GM12878 (cell line): ENCODE measurements at regions not wholly inside any gene's neighbourhood (a gene's known extent, or its start where the extent isn't known, plus 50 kb on each side); places are given as distances from the start of the nearest gene placed in this dataset.

ENCODE experiments used
- ATAC-seq: fragments of 200-7000 bp; cut with Tn5 transposase; 3 replicates; pipeline ENCODE4 v1.9.1; 2020; ENCODE audit warnings: mild to moderate bottlenecking, moderate library complexity
- BruUV-seq: library from RNA; stranded (reverse); fragments of 400-500 nt; replicated peaks from 2 replicates; lab custom pipeline; 2021; lab: Mats Ljungman, UMichigan
- CTCF ChIA-PET: fragments of 300-600 bp; sonication (Branson Sonifier 250); formaldehyde crosslinking; extraction: SDS; loops from one replicate; lab custom pipeline; 2021; ENCODE audit warnings: inconsistent platforms; lab: Yijun Ruan, JAX
- POLR2A ChIA-PET: fragments of 350-600 bp; formaldehyde crosslinking; extraction: SDS; loops from one replicate; lab custom pipeline; 2021; ENCODE audit warnings: inconsistent platforms; lab: Charles Lee
- RAD21 ChIA-PET: fragments of 300-600 bp; sonication (Branson Sonifier 250); formaldehyde crosslinking; loops from one replicate; lab custom pipeline; 2023; ENCODE audit warnings: antibody characterized with exemption; ENCODE audit not compliant: unreplicated experiment; lab: Charles Lee
- SMC1A ChIA-PET: fragments of 300-600 bp; sonication (Branson Sonifier 250); formaldehyde crosslinking; loops from one replicate; lab custom pipeline; 2023; ENCODE audit not compliant: unreplicated experiment, uncharacterized antibody; lab: Charles Lee
- DNase-seq: peaks from one replicate; pipeline ENCODE4 v3.0.0-alpha.2; 2011; ENCODE audit warnings: low read depth, low spot score
- FAIRE-seq: peaks from 3 replicates; lab custom pipeline; 2011; peaks lifted over from hg19 to GRCh38; lab: Jason Lieb, UNC
- H2AFZ ChIP-seq: 2 replicates; pipeline ENCODE4 v1.6.0; 2011; ENCODE audit warnings: low read depth, low read length, control low read depth; ENCODE audit not compliant: control insufficient read depth
- H3K27ac ChIP-seq: 2 replicates; pipeline ENCODE4 v1.5.1; 2011; ENCODE audit warnings: control low read depth; ENCODE audit not compliant: control insufficient read depth, insufficient read depth
- H3K27me3 ChIP-seq, 2 experiments: replicated peaks in 1 of 2; 2 replicates each; pipeline versions ENCODE4 v1.6.0 to v1.6.1; 2011; ENCODE audit warnings: low read length in 1 of 2; ENCODE audit not compliant: control insufficient read depth in 2 of 2, insufficient read depth in 2 of 2
- H3K36me3 ChIP-seq, 2 experiments: 2 replicates each; pipeline ENCODE4 v1.5.1; 2011; ENCODE audit warnings: low read length in 1 of 2; ENCODE audit not compliant: control insufficient read depth in 2 of 2, insufficient read depth in 2 of 2
- H3K4me1 ChIP-seq: 2 replicates; pipeline ENCODE4 v1.6.1; 2011; ENCODE audit warnings: mild to moderate bottlenecking, low read length, moderate library complexity, mixed read lengths; ENCODE audit not compliant: control insufficient read depth, insufficient read depth
- H3K4me2 ChIP-seq: 2 replicates; pipeline ENCODE4 v1.6.0; 2011; ENCODE audit warnings: control low read depth; ENCODE audit not compliant: control insufficient read depth, insufficient read depth
- H3K4me3 ChIP-seq: fragments of 200-600 bp; sonication (generic); 2 replicates; pipeline ENCODE4 v1.5.1; 2016
- H3K79me2 ChIP-seq: 2 replicates; pipeline ENCODE4 v1.6.0; 2011; ENCODE audit warnings: low read length; ENCODE audit not compliant: control insufficient read depth, insufficient read depth
- H3K9ac ChIP-seq: 2 replicates; pipeline ENCODE4 v1.8.0; 2011; ENCODE audit warnings: low read length, control low read depth, mixed read lengths; ENCODE audit not compliant: control insufficient read depth, insufficient read depth
- H3K9me3 ChIP-seq: replicated peaks from 3 replicates; pipeline ENCODE4 v1.5.1; 2011; ENCODE audit warnings: mild to moderate bottlenecking, low read length; ENCODE audit not compliant: control insufficient read depth, insufficient read depth
- H4K20me1 ChIP-seq: 2 replicates; pipeline ENCODE4 v1.6.0; 2011; ENCODE audit not compliant: control insufficient read depth, insufficient read depth
- ATF7 ChIP-seq: fragments of 450-650 bp; IDR thresholded peaks from 2 replicates; pipeline ENCODE4 v1.6.1; 2016; ENCODE audit warnings: low read depth, mild to moderate bottlenecking
- CBFB ChIP-seq: IDR thresholded peaks from 2 replicates; pipeline ENCODE4 v1.6.1; 2016; ENCODE audit warnings: antibody characterized with exemption, low read depth
- CEBPB ChIP-seq, 2 experiments: fragments of 150-350 bp in 1 of 2; IDR thresholded peaks; 2 replicates each; pipeline ENCODE4 v1.6.1; 2012 to 2014; ENCODE audit warnings: low read depth in 2 of 2, low read length in 2 of 2, borderline replicate concordance in 1 of 2, inconsistent platforms in 1 of 2
- CREB1 ChIP-seq: IDR thresholded peaks from 2 replicates; pipeline ENCODE4 v1.6.1; 2012; ENCODE audit warnings: low read depth, mild to moderate bottlenecking, inconsistent platforms
- EGR1 ChIP-seq, 2 experiments: IDR thresholded peaks; 1 replicate in 1 of 2; 2 replicates in 1 of 2; pipeline ENCODE4 v1.6.1; 2011 to 2012; ENCODE audit warnings: low read depth in 2 of 2, low read length in 2 of 2, borderline replicate concordance in 1 of 2, mild to moderate bottlenecking in 1 of 2, moderate library complexity in 1 of 2
- ETV6 ChIP-seq, 2 experiments: fragments of 450-650 bp in 1 of 2; IDR thresholded peaks in 1 of 2; conservative IDR thresholded peaks in 1 of 2; 2 replicates each; pipeline ENCODE4 v1.6.1; 2014; ENCODE audit warnings: antibody characterized with exemption in 1 of 2, borderline replicate concordance in 1 of 2, low read depth in 1 of 2, mild to moderate bottlenecking in 1 of 2, moderate library complexity in 1 of 2
- HDGF ChIP-seq: fragments of 450-650 bp; IDR thresholded peaks from 2 replicates; pipeline ENCODE4 v1.6.1; 2016; ENCODE audit warnings: antibody characterized with exemption
- MEF2A ChIP-seq: IDR thresholded peaks from 2 replicates; pipeline ENCODE4 v1.6.1; 2011; ENCODE audit warnings: low read depth, mild to moderate bottlenecking, low read length, moderate library complexity; ENCODE audit not compliant: insufficient read depth
- SIN3A ChIP-seq: IDR thresholded peaks from 2 replicates; pipeline ENCODE4 v1.6.1; 2012; ENCODE audit warnings: low read depth, low read length, improper control_type of control experiment
- SPI1 ChIP-seq: IDR thresholded peaks from 2 replicates; pipeline ENCODE4 v1.6.1; 2011; ENCODE audit warnings: low read depth, mild to moderate bottlenecking, low read length, moderate library complexity, borderline replicate concordance; ENCODE audit not compliant: insufficient read depth
- SUZ12 ChIP-seq: fragments of 200-600 bp; sonication (generic); IDR thresholded peaks from one replicate; pipeline ENCODE4 v1.6.1; 2018; ENCODE audit warnings: antibody characterized with exemption, mild to moderate bottlenecking; ENCODE audit not compliant: unreplicated experiment
- TCF12 ChIP-seq: IDR thresholded peaks from 2 replicates; pipeline ENCODE4 v1.6.1; 2011; ENCODE audit warnings: low read depth, mild to moderate bottlenecking, low read length
- WGBS: methylation state at CpG from one replicate; pipeline ENCODE4 v1.1.6; 2016; ENCODE audit warnings: low lambda C conversion rate; ENCODE audit not compliant: insufficient replicate concordance, insufficient coverage; ENCODE audit errors: missing lambda C conversion rate; 5-methylcytosine and 5-hydroxymethylcytosine counted together
- in situ Hi-C: fragments of 300-500 bp; cut with MboI; formaldehyde crosslinking; loops from 9 replicates; pipeline ENCODE4 v1.14.3; 2018; ENCODE audit warnings: mixed read lengths
- intact Hi-C: fragments of 100-400 bp; cut with micrococcal nuclease; formaldehyde crosslinking; loops from one replicate; pipeline ENCODE4 v1.14.2; 2022; ENCODE audit not compliant: unreplicated experiment
- TF ChIP-seq, protein P1 (sequence below): IDR thresholded peaks from 2 replicates; pipeline ENCODE4 v1.6.1; 2011; ENCODE audit warnings: low read depth, mild to moderate bottlenecking, low read length, moderate library complexity, borderline replicate concordance; ENCODE audit errors: extremely low read depth
- TF ChIP-seq, protein P2 (sequence below): fragments of 450-650 bp; IDR thresholded peaks from 2 replicates; pipeline ENCODE4 v1.6.1; 2016; ENCODE audit warnings: mild to moderate bottlenecking
- TF ChIP-seq, protein P3 (sequence below): fragments of 450-650 bp; IDR thresholded peaks from 2 replicates; pipeline ENCODE4 v1.6.1; 2017; ENCODE audit warnings: mild to moderate bottlenecking, low read depth, inconsistent platforms; ENCODE audit not compliant: poor library complexity, severe bottlenecking

DNA sequence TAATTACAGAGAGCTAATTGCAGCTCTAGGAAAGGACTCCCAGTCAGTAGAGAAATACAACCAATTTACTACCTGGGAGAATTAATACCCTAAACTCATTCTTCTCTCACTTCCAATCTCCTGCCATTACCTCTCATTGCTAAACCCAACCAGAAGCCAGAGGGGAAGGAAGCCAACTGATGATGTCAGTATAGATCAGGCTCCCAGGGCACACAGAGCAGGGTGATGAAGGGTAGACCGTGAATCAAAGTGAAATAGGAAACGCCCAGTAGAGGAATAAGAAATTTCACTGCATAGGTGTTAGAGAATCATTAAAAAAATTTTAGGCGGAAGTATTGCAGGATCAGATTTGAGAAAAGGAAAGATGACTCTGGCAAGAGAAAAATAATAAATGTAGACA is 456.8 kb upstream of the NXPH2 start:
- FAIRE-seq (no peak), ATAC-seq (no peak), DNase-seq (no peak)
- BruUV-seq: no TSS peak
- ChIA-PET RAD21 (no interaction called here), SMC1A (no interaction called here), POLR2A (no interaction called here), CTCF (no interaction called here)
- no peaks in the 10 kb centered on the region for H4K20me1 ChIP-seq
- no peak overlapping the region for H3K9ac ChIP-seq
- intact Hi-C loops (no loop called here), in situ Hi-C loops (no loop called here)
- 19% methylated on average over 3 of the region's 3 CpGs for WGBS
- no peak overlapping the region for H3K4me2 ChIP-seq
- TF ChIP-seq, protein P1, sequence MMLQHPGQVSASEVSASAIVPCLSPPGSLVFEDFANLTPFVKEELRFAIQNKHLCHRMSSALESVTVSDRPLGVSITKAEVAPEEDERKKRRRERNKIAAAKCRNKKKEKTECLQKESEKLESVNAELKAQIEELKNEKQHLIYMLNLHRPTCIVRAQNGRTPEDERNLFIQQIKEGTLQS: no peak
- TF ChIP-seq SIN3A (no peak), ATF7 (no peak), EGR1 (IDR thresholded peaks at IDR 0.05; ENCODE audit: borderline replicate concordance in 1 of 2, low read depth in 2 of 2, low read length in 2 of 2) (no peak), SPI1 (no peak), ETV6 (conservative IDR thresholded peaks at IDR 0.05 in 1 of 2, IDR thresholded peaks at IDR 0.05 in 1 of 2; ENCODE audit: borderline replicate concordance in 1 of 2, low read depth in 1 of 2) (no peak), CBFB (no peak), MEF2A (no peak), CEBPB (IDR thresholded peaks at IDR 0.05; ENCODE audit: borderline replicate concordance in 1 of 2, low read depth in 2 of 2, low read length in 2 of 2) (no peak), HDGF (no peak), TCF12 (no peak), SUZ12 (no peak), CREB1 (no peak)
- TF ChIP-seq, protein P2, sequence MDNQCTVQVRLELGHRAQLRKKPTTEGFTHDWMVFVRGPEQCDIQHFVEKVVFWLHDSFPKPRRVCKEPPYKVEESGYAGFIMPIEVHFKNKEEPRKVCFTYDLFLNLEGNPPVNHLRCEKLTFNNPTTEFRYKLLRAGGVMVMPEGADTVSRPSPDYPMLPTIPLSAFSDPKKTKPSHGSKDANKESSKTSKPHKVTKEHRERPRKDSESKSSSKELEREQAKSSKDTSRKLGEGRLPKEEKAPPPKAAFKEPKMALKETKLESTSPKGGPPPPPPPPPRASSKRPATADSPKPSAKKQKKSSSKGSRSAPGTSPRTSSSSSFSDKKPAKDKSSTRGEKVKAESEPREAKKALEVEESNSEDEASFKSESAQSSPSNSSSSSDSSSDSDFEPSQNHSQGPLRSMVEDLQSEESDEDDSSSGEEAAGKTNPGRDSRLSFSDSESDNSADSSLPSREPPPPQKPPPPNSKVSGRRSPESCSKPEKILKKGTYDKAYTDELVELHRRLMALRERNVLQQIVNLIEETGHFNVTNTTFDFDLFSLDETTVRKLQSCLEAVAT: no peak
- TF ChIP-seq, protein P3, sequence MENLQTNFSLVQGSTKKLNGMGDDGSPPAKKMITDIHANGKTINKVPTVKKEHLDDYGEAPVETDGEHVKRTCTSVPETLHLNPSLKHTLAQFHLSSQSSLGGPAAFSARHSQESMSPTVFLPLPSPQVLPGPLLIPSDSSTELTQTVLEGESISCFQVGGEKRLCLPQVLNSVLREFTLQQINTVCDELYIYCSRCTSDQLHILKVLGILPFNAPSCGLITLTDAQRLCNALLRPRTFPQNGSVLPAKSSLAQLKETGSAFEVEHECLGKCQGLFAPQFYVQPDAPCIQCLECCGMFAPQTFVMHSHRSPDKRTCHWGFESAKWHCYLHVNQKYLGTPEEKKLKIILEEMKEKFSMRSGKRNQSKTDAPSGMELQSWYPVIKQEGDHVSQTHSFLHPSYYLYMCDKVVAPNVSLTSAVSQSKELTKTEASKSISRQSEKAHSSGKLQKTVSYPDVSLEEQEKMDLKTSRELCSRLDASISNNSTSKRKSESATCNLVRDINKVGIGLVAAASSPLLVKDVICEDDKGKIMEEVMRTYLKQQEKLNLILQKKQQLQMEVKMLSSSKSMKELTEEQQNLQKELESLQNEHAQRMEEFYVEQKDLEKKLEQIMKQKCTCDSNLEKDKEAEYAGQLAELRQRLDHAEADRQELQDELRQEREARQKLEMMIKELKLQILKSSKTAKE: no peak
- no peak overlapping the region for H3K27ac ChIP-seq
- H3K9me3 ChIP-seq: no peaks in the 10 kb centered on the region
- no peak overlapping the region for H2AFZ ChIP-seq
- no peaks in the 10 kb centered on the region for H3K4me1 ChIP-seq
- H3K4me3 ChIP-seq: no peak overlapping the region
- no peaks in the 10 kb centered on the region for H3K36me3 ChIP-seq
- no peaks in the 10 kb centered on the region for H3K27me3 ChIP-seq
- no peaks in the 10 kb centered on the region for H3K79me2 ChIP-seq
